Posterior vena cava (tissue), 2 donors: ENCODE measurements at regions not wholly inside any gene's neighbourhood (a gene's known extent, or its start where the extent isn't known, plus 50 kb on each side); places are given as distances from the start of the nearest gene placed in this dataset.
"Not testable (repeated sequence)": the region's sequence is repeated elsewhere in the genome, so short reads cannot be mapped to it uniquely, and the experiment has no call there.

Experiments
- DNase-seq: peaks from one replicate; pipeline ENCODE4 v3.0.0-alpha.2; 2020; ENCODE audit warnings: low spot score
- intact Hi-C, 2 donors: fragments of 100-400 bp; cut with DNase I; formaldehyde crosslinking; loops; one replicate each; pipeline versions ENCODE4 v1.14.1 to v1.14.2; 2022 to 2023
- donor health status: DM: yes; HTN: yes; CAD: no.
- donor health status: DM: yes; HTN: yes; CAD: no.

- DNase-seq, intact Hi-C loops: not testable (repeated sequence)
These were observed 101.2 kb upstream of the CPHXL start for GRCh38 chr16:75827372-75828038.

GRCh38 chr16:75833385-75833784 is 107.1 kb upstream of the CPHXL start:
- DNase-seq, intact Hi-C loops: not testable (repeated sequence)

GRCh38 chr16:75836347-75837010 is 110.2 kb upstream of the CPHXL start:
- intact Hi-C loops: no loop called here
- no peak for DNase-seq

- DNase-seq: no peak
- intact Hi-C loops: no loop called here
These were observed 111.0 kb upstream of the CPHXL start for GRCh38 chr16:75837264-75837663.

DNA sequence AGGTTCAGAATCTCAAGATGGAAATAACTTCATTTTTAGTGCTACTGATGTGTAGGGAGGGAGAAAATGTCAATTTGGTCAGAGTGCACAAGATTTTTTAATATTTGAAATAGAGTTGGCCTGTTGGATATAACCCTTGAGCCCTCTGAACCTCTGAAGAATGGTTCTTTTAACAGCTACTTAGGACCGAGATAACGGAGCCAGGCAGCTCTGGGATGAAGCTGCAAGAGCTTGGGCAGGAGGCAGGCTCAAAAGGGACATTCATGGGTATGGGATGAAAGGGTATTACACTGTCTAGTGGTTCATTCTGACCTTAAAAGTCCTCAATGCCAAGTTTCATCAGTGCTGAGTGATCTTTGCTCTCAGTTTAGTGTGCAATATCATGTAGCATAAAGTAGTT is 111.4 kb upstream of the CPHXL start:
- no peak for DNase-seq
- intact Hi-C loops: no loop called here

GRCh38 chr16:75841517-75841916 is 115.2 kb upstream of the CPHXL start:
- DNase-seq: no peak

GRCh38 chr16:75847172-75847571 is 120.9 kb upstream of the CPHXL start:
- DNase-seq: no peak
- intact Hi-C loops: no loop called here

More at GRCh38 chr16:75841517-75841916, 115.2 kb upstream of the CPHXL start:
- intact Hi-C loops: no loop called here

- intact Hi-C loops: no loop called here
- no peak for DNase-seq
These were observed 127.9 kb upstream of the CPHXL start for GRCh38 chr16:75854152-75854551.

- intact Hi-C loops: no loop called here
- DNase-seq: no peak
These were observed 134.2 kb upstream of the CPHXL start for GRCh38 chr16:75860326-75861053.

DNA sequence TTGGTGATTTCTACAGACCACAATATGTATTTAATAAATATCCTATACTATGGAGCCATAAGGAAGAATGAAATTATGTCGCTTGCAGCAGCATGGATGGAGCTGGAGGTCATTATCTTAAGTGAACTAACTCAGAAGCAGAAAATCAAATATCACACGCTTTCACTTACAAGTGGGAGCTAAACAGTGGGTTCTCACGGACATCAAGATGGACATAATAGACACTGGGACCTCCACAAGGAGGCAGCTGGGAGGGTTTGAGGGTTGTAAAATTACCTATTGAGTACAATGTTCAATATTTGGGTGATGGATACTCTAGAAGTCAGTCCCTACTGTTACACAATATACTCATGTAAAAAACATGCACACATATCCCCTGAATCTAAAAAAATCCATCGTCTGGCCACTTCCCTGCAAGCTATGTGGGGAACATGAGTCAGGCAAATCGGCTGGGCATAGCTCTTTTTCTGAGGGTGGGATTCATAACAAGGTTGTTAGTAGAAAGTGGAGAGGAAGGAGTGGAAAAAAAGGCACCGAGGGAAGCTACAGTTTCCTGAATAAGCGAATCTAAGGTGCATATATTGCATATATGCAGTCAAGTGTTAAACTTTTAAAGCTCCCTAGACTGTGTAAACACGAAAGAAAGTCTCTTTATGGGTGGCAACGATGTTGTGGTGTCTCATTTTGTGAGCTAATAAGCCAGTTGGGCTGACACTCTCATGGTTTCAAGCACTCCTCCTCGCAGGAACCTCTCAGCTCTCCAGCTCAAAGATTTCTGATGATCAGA is 135.2 kb upstream of the CPHXL start:
- no peak for DNase-seq
- intact Hi-C loops: no loop called here

DNA sequence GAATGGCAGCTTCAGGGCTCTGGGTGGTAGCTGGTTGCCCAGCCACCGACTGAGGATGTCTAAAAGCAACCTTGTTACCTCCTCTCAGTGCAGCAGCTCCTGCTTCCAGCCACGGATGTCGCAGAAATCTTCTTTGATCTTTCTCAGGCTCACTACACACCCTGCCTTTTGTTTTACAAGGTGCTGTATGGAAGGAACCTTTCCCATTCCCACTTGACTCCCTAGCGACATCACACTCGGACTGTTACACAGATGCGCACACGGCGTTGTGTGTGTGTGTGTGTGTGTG is 135.8 kb upstream of the CPHXL start:
- intact Hi-C loops: no loop called here
- DNase-seq: no peak

GRCh38 chr16:75864243-75864642 is 138.0 kb upstream of the CPHXL start:
- no peak for DNase-seq
- intact Hi-C loops: no loop called here

DNA sequence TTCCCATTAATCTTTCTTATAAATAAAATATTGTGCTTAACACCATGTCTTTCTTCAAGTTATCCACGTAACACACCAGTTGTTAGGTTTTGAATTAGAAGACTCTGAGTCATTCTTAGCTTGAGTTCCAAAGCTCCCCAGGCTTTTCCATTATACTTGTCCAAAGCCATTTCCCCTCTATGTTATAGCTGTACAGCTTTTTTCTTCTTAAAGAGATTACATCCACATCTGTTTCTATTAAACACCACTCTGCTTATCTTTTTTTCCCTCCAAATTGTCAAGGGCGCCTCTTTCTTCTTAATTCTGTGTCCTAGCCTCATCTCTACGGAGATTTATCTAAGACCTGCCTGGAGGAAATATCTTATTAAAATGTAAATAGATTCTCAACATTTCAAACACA is 139.4 kb upstream of the CPHXL start:
- intact Hi-C loops: no loop called here

DNA sequence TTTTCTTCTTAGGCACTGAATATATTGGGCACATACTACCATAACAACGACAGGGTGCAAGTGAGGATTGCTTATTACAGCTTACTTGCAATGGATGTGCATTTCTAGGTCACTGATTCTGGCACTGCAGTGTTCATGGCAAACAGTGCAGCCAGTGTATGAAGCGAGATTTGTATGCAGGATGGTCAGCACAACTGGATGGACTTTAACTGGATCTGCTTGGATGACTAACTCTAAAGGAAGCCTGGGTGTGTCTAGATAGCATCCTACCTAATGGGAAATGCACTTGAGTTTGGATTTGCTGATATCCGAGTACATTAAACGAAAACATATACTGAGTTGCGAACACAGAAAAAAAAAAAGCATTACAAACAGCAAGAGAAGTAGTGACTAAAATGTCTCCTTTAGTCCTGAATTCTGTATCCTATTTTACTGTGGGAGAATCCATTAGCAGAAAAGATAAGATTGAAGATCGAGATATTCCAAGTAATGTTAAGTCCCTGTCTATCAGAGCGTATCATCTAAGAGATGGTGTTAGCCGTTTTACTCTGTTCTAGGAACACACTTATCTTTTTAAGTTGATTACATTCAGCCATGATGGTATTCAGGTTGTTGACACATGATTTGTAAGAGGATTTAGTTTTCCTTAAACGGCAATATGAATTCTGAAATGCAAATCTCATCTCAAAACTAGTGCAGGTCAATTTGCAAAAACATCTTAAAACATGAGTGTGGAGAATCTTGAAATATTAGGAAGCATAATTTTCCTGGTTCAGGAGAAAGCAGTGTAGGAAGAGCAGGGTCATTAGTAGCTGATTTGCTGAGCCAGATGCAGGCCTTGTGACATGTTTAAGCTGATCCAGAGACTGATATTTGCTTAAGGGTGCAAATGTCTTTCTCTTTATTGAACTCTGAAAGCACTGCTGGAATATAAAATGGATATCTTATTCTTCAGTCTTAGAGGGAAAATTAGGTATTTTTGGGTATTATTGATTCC is 142.6 kb upstream of the CPHXL start:
- intact Hi-C loops: no loop called here
- no peak for DNase-seq

More for the DNA sequence above, 139.4 kb upstream of the CPHXL start:
- no peak for DNase-seq

DNA sequence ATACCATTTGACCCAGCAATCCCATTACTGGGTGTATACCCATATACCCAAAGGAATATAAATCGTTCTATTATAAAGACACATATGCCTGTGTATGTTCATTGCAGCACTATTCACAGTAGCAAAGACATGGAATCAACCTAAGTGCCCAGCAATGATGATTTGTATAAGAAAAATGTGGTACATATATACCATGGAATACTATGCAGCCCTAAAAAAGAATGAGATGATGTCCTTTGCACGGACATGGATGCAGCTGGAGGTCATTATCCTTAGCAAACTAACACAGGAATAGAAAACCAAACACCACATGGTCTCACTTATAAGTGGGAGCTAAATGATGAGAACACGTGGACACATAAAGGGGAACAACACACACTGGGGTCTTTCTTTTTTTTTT is 155.0 kb upstream of the CPHXL start:
- intact Hi-C loops, DNase-seq: not testable (repeated sequence)

DNA sequence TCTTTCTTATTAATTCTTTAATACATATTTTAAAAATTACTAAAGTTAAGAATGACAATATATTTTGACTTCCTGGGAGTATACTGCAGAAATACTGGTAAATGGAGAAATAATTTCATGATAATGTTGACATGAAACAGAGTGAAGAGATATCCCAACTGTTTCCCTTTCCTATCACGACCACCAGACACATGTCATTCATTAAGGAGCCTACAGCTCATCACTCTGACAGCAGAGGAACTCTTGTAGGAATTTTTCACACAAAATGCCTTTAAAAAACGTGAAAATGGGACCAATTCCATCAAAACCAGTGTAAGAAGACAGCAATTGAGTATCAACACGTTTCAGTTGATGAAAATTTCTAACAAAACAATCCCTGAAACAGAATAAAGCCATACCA is 172.9 kb upstream of the CPHXL start:
- intact Hi-C loops: no loop called here
- DNase-seq: no peak

- intact Hi-C loops: no loop called here
- DNase-seq: no peak
These were observed 182.2 kb upstream of the CPHXL start for GRCh38 chr16:75908331-75909117.

DNA sequence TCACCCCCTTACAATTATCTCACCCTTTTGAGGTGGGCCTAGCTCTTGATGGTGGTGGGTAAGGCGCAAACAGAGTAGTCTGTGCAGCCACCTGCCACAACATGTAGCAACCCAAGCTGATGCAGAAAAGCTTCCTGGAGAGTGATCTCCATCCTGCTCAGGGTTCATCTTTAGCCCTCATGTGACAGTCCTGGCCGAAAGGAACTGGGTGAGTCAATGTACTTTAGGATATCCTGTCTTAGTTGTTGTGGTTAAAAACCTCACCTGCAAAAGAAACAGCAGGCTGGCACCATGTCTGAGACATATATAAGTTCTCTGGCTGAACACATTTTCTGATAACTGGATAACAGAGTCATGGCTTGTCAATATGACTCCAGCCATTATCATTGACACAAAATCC is 183.5 kb upstream of the CPHXL start:
- DNase-seq: no peak
- intact Hi-C loops: no loop called here
